Stimulated activated CD4-positive, alpha-beta T cell treated with anti-CD3 and anti-CD28 coated beads, Interleukin-2, amount 100 ng/mL, for 48 hours (primary cell): ENCODE measurements at regions not wholly inside any gene's neighbourhood (a gene's known extent, or its start where the extent isn't known, plus 50 kb on each side); places are given as distances from the start of the nearest gene placed in this dataset.
"Not testable (repeated sequence)": the region's sequence is repeated elsewhere in the genome, so short reads cannot be mapped to it uniquely, and the experiment has no call there.

Experiments
- DNase-seq, 2 donors: peaks; one replicate each; pipeline ENCODE4 v3.0.0-alpha.2; 2020

DNA sequence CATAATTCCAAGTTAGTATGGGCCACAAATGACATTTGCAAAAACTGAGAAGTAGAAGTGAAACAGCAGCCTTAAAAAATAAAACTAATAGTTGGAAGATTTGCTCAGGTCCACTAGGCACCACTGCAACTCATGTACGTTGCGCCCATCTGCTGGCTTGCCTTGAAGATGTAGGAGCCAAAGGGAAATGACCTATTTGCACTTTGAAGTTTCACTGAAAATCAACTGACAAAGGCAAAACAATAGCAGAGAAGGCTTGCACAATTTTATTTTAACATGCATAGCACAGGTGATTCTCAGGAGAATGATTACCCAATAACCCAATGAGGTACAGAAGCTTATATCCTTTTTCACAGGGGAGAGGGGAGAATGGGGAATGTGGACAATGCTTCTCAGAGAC is 170.1 kb upstream of the USP25 start:
- no peak for DNase-seq

DNA sequence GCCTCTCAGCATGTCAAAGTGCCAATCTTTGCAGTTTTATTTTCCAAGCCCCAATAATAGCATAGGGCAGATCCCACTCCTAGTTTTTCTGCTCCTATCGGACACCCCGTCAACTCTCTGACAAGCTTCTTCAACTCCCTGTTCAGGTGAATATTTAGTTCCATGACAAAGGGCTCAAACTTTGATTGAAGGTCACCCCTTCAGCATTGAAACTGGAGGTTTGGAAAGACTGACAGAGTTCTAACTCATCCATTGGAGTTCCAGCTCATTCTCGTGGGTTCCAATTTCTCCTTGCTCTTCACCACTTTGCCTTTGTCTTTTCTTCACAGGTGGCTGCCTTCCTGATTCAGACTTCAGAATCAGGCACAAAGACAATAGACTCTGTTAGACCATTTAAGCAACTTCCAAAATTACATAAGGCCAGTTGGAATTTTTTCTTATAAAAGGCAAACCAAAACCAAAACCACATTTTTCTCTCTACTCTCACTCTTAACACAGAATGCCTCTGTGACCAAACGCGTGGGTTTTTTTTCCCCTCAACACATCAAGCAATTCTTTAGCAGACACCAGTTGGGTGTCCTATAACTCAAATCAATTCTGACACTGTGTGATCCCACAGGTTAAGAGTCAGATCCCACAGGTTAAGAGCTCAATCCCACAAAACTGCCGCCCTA is 169.3 kb upstream of the USP25 start:
- no peak for DNase-seq

DNA sequence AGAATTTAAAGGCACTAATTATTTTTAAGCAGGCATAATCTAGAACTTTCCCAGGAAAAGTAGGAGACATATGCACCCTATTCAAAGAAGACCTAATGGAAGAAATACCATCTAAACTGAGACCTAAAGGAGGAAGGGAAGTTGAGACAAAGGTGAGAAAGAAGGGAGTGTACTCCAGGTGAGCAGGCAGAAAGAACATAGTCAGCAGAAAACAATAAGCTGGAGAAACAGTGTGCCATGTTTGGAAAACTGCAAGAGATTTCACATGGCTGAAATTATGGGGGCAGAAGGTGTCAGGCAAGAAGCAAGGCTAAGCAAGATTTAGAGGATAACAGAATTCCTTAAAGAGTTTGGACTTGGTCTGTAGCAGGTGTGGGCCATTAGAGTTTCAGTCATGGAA is 167.0 kb upstream of the USP25 start:
- no peak for DNase-seq

GRCh38 chr21:15564907-15565306 is 164.9 kb upstream of the USP25 start:
- no peak for DNase-seq

GRCh38 chr21:15566703-15567102 is 163.1 kb upstream of the USP25 start:
- no peak for DNase-seq

GRCh38 chr21:15567191-15567590 is 162.6 kb upstream of the USP25 start:
- no peak for DNase-seq

DNA sequence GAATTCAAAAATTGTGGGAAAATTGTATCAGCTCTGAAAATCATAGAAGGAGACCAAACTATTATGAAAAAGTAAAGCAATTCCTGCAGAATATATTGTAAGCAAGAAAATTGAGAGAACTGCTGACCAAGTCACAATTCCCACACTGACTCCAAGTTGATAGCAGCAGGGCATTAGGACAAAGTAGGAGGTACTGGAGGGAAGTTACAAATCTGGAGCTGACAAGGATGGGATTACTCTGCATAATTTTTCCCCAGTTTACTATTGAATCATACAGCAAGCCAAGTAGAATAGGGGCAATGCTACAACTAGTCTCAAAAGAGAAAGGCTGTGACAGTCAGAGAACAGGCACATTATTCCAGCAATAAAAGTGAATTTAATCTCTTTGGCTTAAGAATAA is 161.3 kb upstream of the USP25 start:
- no peak for DNase-seq

DNA sequence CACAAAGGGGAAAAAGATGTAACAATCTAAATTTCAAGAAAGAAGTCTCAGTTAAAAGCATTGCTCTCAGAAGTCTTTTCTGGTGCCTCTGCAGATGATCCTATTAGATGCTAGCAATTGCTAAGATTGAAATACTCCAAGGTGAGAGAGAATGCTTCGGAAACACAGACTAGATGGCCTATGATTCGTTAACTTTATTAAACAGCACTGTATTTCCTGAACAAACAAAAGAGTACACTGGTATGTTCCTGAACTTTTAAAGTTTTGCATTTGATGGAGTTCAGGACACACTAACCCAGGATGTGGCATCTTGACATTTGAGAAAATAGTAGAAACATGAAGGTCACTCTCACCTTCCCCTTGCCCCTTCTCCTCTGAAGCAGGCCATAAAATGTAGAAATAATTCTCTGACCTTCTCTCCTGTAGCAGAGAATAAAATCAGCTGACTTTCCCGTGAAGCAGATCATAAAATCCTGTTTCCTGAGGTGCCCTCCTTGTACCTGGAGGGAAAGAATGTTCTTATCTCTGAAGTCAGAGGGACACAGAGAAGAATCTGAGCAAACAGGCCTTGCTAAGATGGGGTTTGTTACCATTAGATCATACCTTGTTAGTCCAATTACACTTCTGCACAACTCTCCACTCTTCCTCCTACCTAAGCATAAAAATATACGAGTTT is 142.9 kb upstream of the USP25 start:
- no peak for DNase-seq

GRCh38 chr21:15592271-15592860 is 137.4 kb upstream of the USP25 start:
- no peak for DNase-seq

- no peak for DNase-seq
These were observed 136.8 kb upstream of the USP25 start for GRCh38 chr21:15592957-15593356.

GRCh38 chr21:15601390-15601789 is 128.4 kb upstream of the USP25 start:
- DNase-seq: no peak

- no peak for DNase-seq
These were observed 125.4 kb upstream of the USP25 start for GRCh38 chr21:15604413-15604812.

GRCh38 chr21:15614766-15615165 is 115.0 kb upstream of the USP25 start:
- DNase-seq: no peak

DNA sequence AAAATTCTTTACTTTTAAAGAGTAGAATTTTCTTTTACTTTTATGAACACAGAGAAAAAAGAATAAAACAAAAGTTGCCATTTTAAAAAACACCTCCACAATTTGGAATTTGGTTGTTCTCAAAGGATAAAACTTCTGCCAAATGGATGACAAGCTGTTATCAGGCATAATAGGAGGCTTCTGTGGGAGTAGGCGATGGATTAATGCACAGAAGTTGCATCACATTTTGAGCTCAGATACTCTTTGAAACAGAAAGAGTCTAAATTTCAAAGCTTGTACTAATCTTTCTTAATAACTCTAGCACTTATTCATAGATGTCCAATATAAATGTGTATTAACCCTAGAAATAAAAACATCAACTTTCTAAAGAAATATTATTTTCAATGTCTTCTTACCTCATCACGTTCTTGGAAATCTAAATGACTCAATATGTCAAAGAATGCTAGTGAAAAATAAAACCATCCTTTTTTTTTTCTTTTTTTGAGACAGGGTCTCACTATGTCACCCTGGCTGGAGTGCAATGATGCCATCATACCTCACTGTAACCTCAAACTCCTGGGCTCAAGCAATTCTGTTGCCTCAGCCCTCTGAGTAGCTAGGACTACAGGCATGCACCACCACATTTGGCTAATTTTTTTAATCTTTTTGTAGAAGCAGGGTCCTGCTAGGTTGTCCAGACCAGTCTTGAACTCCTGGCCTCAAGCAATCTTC is 112.8 kb upstream of the USP25 start:
- no peak for DNase-seq

DNA sequence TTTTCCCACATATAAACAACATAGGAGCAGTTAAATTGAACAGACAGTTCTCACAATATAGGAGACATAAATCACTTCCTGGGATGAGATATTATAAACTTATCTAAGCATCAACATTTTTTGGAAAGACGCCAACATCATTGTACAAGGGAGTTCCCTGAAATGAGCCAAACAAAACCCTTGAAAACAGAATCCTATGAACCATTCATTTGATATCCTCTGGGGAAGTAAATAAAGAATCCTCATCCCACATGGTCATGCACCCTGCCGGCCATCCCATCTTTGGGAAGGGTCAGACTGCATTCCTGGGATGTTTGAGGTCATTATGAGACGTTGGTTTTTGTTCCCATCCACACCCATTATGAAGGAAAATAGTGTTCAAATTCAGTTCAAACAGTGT is 111.8 kb upstream of the USP25 start:
- DNase-seq: no peak

DNA sequence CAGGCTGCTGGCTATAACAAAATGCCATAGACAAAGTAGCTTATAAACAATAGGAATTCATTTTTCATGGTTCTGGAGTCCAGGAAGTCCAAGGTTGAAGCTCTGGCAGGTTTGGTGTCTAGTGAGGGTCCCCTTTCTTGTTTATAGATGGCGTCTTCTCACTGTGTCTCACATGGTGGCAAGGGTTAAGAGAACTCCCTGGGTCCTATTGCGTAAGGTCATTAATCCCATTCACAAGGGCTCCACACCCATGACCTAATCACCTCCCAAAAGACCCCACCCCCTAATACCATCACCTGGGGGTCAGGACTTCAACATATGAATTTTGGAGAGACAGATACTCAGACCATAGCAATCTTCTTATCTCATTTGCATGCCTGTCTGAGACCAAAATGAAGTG is 108.9 kb upstream of the USP25 start:
- no peak for DNase-seq

- no peak for DNase-seq
These were observed 105.1 kb upstream of the USP25 start for GRCh38 chr21:15624646-15625045.

- no peak for DNase-seq
These were observed 104.4 kb upstream of the USP25 start for GRCh38 chr21:15625363-15625762.

DNA sequence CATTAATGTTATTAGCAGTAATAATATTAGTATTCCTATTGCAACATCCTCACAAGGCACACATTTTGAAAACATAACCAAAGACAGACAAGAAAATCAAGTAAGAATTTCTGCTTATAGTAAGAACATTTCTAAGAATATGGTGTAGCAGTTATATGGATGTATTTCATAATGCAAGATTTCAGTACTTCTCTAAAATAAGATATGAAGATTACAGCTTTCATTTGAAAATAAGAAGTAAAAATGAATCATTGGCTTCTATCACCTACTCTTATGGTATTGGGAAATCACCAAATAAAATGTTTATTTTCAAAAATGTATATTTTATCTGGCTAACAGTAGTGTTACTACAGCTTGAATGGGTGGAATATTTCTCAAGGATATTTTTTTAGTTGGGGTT is 103.8 kb upstream of the USP25 start:
- no peak for DNase-seq

GRCh38 chr21:15627011-15627410 is 102.8 kb upstream of the USP25 start:
- no peak for DNase-seq

- no peak for DNase-seq
These were observed 102.0 kb upstream of the USP25 start for GRCh38 chr21:15627823-15628222.

DNA sequence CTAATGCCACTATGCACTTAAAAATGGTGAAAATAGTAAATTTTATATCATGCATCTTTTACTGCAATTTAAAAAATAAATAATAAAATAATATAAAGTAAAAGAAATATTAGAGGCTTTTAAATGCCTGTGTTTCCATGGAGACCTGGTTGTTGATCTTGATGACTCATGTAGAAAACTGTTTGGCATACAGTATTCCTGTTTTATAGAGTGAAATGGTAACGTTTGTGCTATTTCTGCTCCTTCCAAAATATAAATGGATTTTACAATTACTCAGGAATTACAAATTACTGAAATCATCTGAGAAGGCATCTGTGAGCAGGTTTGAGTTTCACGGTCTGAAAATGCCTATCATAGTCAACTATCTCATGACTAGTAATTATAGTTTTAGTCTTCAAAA is 98.4 kb upstream of the USP25 start:
- DNase-seq: no peak

DNA sequence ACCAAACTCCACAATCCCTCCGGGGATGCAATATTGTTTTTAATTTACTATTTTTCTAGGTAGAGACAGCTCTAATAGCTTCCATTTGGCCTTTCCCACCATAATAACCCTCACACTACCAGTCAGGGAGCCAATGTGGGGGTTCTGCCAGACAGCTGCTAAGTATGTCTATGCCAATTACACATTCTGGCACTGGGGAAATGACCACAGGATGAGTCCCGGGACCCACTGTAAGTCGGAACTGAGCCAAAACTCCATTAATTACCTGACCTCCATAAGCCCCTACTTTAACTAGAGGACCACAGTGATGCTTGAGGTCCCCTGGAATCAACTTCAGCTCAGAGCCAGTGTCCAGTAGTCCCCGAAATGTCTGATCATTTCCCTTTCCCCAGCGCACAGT is 95.2 kb upstream of the USP25 start:
- not testable (repeated sequence) for DNase-seq
